ENCODE measurements at regions not wholly inside any gene's neighbourhood (a gene's known extent, or its start where the extent isn't known, plus 50 kb on each side); places are given as distances from the start of the nearest gene placed in this dataset.

DNA sequence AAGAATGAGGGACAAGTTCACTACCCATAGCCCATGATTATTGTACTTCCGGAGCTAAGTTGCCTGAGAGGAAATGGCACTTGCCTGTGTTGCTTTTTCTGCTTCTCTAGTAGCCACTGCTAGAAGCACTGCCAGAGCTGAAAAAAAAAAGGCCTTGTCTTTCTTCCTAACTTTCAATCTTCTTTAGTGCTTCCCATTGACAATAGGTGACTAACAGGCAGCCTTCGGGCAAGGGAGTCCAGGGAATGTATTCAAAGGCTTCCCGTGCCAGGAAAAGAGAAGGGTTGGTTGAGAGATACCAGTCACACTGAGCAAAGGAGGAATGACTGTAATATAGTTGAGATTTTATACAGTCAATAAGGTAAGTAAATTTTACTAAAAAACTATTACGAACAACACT, 242.0 kb downstream of the CALCRL start:
- TF ChIP-seq POLR2AphosphoS5 (IDR thresholded peaks at IDR 0.05), result no peak
- TF ChIP-seq, protein P1, sequence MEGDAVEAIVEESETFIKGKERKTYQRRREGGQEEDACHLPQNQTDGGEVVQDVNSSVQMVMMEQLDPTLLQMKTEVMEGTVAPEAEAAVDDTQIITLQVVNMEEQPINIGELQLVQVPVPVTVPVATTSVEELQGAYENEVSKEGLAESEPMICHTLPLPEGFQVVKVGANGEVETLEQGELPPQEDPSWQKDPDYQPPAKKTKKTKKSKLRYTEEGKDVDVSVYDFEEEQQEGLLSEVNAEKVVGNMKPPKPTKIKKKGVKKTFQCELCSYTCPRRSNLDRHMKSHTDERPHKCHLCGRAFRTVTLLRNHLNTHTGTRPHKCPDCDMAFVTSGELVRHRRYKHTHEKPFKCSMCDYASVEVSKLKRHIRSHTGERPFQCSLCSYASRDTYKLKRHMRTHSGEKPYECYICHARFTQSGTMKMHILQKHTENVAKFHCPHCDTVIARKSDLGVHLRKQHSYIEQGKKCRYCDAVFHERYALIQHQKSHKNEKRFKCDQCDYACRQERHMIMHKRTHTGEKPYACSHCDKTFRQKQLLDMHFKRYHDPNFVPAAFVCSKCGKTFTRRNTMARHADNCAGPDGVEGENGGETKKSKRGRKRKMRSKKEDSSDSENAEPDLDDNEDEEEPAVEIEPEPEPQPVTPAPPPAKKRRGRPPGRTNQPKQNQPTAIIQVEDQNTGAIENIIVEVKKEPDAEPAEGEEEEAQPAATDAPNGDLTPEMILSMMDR (IDR thresholded peaks at IDR 0.05), result no peak
- no peak for TF ChIP-seq POLR2A (IDR thresholded peaks at IDR 0.05)
